Muscle layer of colon (tissue), 2 donors: ENCODE measurements at regions not wholly inside any gene's neighbourhood (a gene's known extent, or its start where the extent isn't known, plus 50 kb on each side); places are given as distances from the start of the nearest gene placed in this dataset.

Experiments used
- H3K27ac ChIP-seq: one replicate; pipeline ENCODE4 v1.7.0; 2013; ENCODE audit warnings: low read depth, mild to moderate bottlenecking, low read length, moderate library complexity
- H3K27me3 ChIP-seq, 2 donors: one replicate each; pipeline ENCODE4 v1.7.0; 2013; ENCODE audit warnings: low read length in 2 of 2, mild to moderate bottlenecking in 2 of 2; ENCODE audit not compliant: insufficient read depth in 2 of 2, control insufficient read depth in 1 of 2
- H3K36me3 ChIP-seq: one replicate; pipeline ENCODE4 v1.7.0; 2013; ENCODE audit warnings: mild to moderate bottlenecking, low read length; ENCODE audit not compliant: insufficient read depth
- H3K4me1 ChIP-seq: one replicate; pipeline ENCODE4 v1.7.0; 2013; ENCODE audit warnings: mild to moderate bottlenecking, low read length; ENCODE audit not compliant: insufficient read depth
- H3K4me3 ChIP-seq, 2 donors: one replicate each; pipeline ENCODE4 v1.7.0; 2013; ENCODE audit warnings: low read length in 2 of 2, low read depth in 1 of 2, mild to moderate bottlenecking in 1 of 2, moderate library complexity in 1 of 2
- H3K9ac ChIP-seq: one replicate; pipeline ENCODE4 v1.7.0; 2013; ENCODE audit warnings: low read length
- H3K9me3 ChIP-seq: one replicate; pipeline ENCODE4 v1.7.0; 2013; ENCODE audit warnings: mild to moderate bottlenecking, low read length
- donor health status: abdominal sarcoma.
- donor health status: Adenocarcinoma of cecum.

- Histone ChIP-seq H3K9me3 (no peaks in the 10 kb centered on the region), H3K27ac (no peak overlapping the region), H3K4me3 (no peak overlapping the region), H3K9ac (no peak overlapping the region), H3K4me1 (no peaks in the 10 kb centered on the region), H3K36me3 (no peaks in the 10 kb centered on the region), H3K27me3 (peaks cover 0 to 12% of the 10 kb centered on the region in 2 donors)
Measured at GRCh38 chr4:3709846-3710441, 56.2 kb upstream of the ADRA2C start.

DNA sequence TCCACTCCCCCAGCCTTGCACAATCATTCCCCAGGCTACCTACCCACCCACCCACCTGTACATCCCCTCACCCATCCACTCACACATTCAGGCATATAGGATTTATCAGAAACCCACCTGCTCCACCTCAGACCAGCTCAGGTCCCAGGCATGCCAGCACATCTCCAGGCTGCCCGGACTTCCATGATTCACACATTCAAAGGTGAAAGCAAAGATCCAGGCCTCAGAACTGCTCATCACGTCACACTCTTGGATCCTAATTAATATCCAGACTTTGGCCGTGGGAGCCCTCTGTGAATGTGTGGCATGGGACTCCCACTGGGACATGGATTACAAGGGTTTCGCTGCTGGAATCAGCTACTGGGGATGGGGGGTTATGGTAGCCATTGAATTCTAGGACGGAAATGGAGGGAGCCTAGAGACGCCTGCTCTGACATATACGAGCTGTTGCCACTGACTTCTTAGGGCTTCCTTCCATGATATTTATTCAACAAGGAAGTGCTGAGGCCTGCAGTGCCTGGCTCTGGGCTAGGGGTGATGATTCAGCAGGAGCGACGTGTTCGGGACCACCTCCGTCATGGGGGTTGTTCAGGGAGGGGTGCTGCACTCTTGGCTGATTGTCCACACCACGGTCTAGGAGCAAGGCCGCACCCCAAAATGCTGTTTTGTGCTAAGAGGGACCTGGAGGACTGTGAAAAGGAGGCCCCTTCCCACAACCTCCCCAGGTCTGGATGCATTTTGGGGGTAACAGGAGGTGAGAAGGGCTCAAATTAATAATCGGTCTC is 56.9 kb upstream of the ADRA2C start:
- Histone ChIP-seq H3K36me3 (no peaks in the 10 kb centered on the region), H3K9ac (no peak overlapping the region), H3K4me3 (no peak overlapping the region), H3K9me3 (no peaks in the 10 kb centered on the region), H3K27me3 (peaks cover 0 to 12% of the 10 kb centered on the region in 2 donors), H3K27ac (no peak overlapping the region), H3K4me1 (no peaks in the 10 kb centered on the region)

GRCh38 chr4:3708611-3709010 is 57.6 kb upstream of the ADRA2C start:
- no peaks in the 10 kb centered on the region for H3K4me1 ChIP-seq
- H3K9ac ChIP-seq: no peak overlapping the region
- H3K36me3 ChIP-seq: no peaks in the 10 kb centered on the region
- H3K27ac ChIP-seq: no peak overlapping the region
- H3K27me3 ChIP-seq: peaks cover 0 to 14% of the 10 kb centered on the region in 2 donors
- no peak overlapping the region for H3K4me3 ChIP-seq
- no peaks in the 10 kb centered on the region for H3K9me3 ChIP-seq

DNA sequence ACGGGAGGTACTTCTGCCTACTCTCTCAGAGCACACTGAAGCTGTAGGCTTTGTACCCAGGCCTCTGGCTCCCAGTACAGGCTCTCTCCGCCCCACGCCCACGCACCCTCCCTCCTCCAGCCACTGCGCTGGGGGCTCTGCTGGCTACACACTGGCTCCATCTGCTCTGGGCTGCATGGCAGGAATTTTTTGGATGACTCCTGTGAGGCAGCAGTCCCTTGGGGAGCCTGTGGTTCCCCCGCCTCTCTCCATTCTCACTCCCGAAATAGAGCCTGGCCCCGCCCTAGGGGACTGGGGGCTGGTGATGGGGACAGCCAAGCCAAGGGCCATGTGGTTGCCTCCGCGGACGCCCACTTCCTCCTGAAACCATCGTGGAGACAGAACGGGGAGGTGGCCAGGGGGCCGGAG is 58.1 kb upstream of the ADRA2C start:
- H3K4me3 ChIP-seq: no peak overlapping the region
- no peaks in the 10 kb centered on the region for H3K9me3 ChIP-seq
- H3K4me1 ChIP-seq: no peaks in the 10 kb centered on the region
- no peak overlapping the region for H3K9ac ChIP-seq
- no peak overlapping the region for H3K27ac ChIP-seq
- no peaks in the 10 kb centered on the region for H3K36me3 ChIP-seq
- H3K27me3 ChIP-seq: peaks cover 0 to 19% of the 10 kb centered on the region in 2 donors

DNA sequence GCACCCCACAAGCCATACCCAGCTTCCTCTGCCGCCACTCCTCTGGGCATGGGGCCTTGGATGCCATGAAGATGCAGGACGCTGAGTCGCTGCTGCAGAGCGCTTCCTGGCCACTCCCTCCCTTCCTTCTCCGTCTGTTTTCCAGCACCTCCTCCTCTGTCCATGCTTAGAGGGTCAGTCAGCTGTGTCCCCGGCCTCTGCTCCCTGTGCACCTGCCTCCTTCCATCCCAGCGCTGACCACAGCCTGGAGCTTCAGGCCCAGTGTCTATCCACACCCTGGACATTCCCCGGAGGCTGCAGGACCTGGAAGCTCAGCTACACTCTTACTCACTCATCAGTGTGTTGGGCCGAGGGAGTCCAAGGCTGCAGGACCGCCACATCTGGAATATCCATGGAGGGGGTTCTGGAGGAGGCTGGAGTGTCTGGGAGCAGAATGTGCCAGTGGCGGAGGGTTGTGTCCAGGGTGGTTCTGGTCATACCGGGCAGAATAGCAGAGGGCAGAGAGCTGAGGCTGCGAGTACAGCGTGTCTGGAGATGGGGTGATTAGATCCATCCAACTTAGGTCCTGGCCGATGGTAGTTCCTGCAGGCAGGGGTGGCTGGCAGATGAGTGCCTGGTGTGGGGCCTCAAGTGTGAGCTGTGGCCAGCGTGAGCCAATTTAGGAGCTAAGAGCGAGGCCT is 58.6 kb upstream of the ADRA2C start:
- no peak overlapping the region for H3K9ac ChIP-seq
- no peaks in the 10 kb centered on the region for H3K36me3 ChIP-seq
- H3K4me3 ChIP-seq: no peak overlapping the region
- peaks cover 0 to 25% of the 10 kb centered on the region in 2 donors for H3K27me3 ChIP-seq
- H3K9me3 ChIP-seq: no peaks in the 10 kb centered on the region
- no peaks in the 10 kb centered on the region for H3K4me1 ChIP-seq
- H3K27ac ChIP-seq: no peak overlapping the region

DNA sequence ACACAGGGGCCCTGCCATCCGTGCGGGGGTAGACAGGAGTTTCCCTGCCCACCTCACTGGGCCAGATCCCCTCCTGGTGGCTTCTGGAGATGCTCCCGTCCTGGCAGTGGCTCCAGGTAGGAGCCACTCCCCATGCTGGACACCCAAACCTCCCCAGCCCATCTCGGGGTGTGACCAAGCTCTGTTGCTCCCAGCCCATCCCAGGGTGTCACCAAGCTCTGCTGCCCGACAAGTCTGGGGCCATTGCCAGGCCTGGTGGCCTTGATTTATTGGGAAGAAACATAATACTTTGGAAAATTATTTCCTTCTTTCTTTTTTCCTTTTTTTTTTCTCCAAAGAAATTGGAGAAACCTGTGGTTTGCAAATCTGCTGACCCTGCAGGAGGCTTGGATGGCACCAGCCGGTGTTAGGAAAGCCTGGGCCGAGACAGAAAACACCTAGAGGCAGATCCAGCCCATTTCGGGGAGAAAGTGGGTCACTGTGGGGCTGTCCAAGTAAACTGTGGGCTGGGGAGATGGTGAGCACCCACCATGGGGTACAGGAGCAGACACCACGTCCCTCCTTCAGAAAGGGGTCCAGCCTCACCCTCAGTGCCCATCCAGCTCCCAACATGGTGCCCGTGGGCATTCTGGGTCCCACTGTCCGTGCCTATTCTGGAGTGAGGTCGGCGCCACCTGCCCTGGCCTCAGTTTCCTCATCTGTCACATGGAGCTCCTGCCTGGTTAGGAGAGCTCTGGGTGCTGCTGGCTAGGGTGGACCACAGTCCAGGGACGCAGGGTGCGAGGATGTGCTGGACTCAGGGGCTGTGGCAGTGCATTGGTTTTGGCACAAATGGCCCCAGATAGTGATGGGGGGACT is 59.4 kb upstream of the ADRA2C start:
- Histone ChIP-seq H3K27me3 (peaks cover 0 to 24% of the 10 kb centered on the region in 2 donors), H3K9ac (no peak overlapping the region), H3K4me3 (no peak overlapping the region)

GRCh38 chr4:3706111-3706511 is 60.1 kb upstream of the ADRA2C start:
- H3K4me3 ChIP-seq: no peak overlapping the region
- H3K36me3 ChIP-seq: no peaks in the 10 kb centered on the region
- H3K9ac ChIP-seq: no peak overlapping the region
- H3K27ac ChIP-seq: no peak overlapping the region
- H3K9me3 ChIP-seq: no peaks in the 10 kb centered on the region
- H3K27me3 ChIP-seq: peaks cover 0 to 30% of the 10 kb centered on the region in 2 donors
- H3K4me1 ChIP-seq: no peaks in the 10 kb centered on the region

More for the DNA sequence above, 59.4 kb upstream of the ADRA2C start:
- H3K36me3 ChIP-seq: no peaks in the 10 kb centered on the region
- H3K27ac ChIP-seq: no peak overlapping the region
- no peaks in the 10 kb centered on the region for H3K4me1 ChIP-seq
- H3K9me3 ChIP-seq: no peaks in the 10 kb centered on the region

DNA sequence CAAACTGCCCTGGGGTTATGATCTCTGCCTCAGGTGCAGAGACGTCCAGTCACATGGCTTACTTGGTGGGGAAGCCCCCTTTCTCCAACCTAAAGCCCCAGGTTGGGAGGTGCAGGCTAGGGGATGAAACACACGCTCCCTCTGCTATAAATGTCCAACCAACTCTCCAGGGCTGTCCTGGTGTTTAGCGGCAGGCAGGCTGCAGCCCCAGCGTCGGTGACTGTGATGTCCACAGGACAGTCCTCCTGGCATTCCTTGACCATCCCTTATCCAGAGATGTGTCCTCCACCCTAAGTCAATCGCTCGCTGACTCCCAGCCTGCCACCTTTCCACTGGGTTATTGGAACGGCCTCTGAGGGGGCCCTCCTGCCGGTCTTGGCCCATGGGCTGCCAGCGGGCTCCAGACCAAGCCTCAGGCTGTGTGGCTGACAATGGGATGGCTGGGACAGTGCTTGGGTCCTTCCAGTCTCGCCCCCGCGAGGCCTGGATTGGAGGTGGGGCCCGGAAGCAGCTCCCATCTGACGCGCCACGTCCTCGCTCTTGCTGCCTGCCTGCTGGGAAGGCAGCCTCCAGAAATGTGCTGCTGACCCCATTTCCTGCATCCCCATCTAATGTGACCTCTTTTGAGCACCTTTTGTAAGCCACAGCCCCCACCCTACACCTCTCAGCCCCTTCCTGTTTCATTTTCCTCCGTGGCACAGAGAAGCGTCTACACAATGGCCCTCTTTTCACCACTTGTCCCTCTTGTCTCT is 60.8 kb upstream of the ADRA2C start:
- no peaks in the 10 kb centered on the region for H3K4me1 ChIP-seq
- no peaks in the 10 kb centered on the region for H3K36me3 ChIP-seq
- no peak overlapping the region for H3K4me3 ChIP-seq
- no peak overlapping the region for H3K9ac ChIP-seq
- no peaks in the 10 kb centered on the region for H3K9me3 ChIP-seq
- no peak overlapping the region for H3K27ac ChIP-seq
- peaks cover 0 to 34% of the 10 kb centered on the region in 2 donors for H3K27me3 ChIP-seq

DNA sequence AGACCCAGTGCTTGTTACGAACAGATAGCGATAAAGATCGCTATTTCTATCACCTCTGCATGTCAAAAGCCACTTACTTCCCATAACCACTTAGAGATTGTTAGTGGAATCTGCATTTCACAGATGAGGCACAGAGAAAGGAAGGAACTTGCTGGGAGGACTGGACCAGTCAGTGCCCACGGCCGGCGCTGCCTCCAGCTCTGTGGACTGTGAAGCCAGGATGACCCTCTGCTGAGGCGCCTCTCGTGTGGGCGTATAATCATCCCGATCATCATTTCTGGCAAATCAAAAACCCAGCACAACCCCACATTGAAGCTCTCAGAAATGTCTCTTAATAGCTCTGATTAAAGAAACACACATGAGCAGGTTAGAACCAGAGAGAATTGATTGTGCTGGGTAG is 61.5 kb upstream of the ADRA2C start:
- Histone ChIP-seq H3K9me3 (no peaks in the 10 kb centered on the region), H3K4me1 (no peaks in the 10 kb centered on the region), H3K27me3 (peaks cover 0 to 34% of the 10 kb centered on the region in 2 donors), H3K4me3 (no peak overlapping the region), H3K27ac (no peak overlapping the region), H3K36me3 (no peaks in the 10 kb centered on the region), H3K9ac (no peak overlapping the region)

- H3K4me1 ChIP-seq: no peaks in the 10 kb centered on the region
- H3K27me3 ChIP-seq: peaks cover 0 to 34% of the 10 kb centered on the region in 2 donors
- no peak overlapping the region for H3K4me3 ChIP-seq
- no peaks in the 10 kb centered on the region for H3K36me3 ChIP-seq
- H3K9me3 ChIP-seq: no peaks in the 10 kb centered on the region
- no peak overlapping the region for H3K27ac ChIP-seq
- H3K9ac ChIP-seq: no peak overlapping the region
Measured at GRCh38 chr4:3703677-3704521, 62.3 kb upstream of the ADRA2C start.
